Epithelial cell of esophagus (primary cell): ENCODE measurements at regions not wholly inside any gene's neighbourhood (a gene's known extent, or its start where the extent isn't known, plus 50 kb on each side); places are given as distances from the start of the nearest gene placed in this dataset.

Experiments used
- DNase-seq: peaks from one replicate; pipeline ENCODE4 v3.0.0; 2010; ENCODE audit warnings: low read depth
- H3K4me3 ChIP-seq: 2 replicates; pipeline ENCODE4 v1.5.1; 2011; ENCODE audit warnings: mild to moderate bottlenecking, low read length, control low read depth
- CTCF ChIP-seq: IDR thresholded peaks from 2 replicates; pipeline ENCODE4 v1.5.1; 2011; ENCODE audit warnings: low read depth, mild to moderate bottlenecking, low read length, control low read depth, inconsistent platforms; ENCODE audit not compliant: insufficient read depth; ENCODE audit errors: missing control alignments

GRCh38 chr14:96978525-96979272 lies 181.5 kb downstream of the VRK1 start:
- H3K4me3 ChIP-seq: no peak overlapping the region
- TF ChIP-seq CTCF: no peak
- DNase-seq: no peak

- H3K4me3 ChIP-seq: no peak overlapping the region
- DNase-seq: no peak
- TF ChIP-seq CTCF: no peak
These were observed 182.5 kb downstream of the VRK1 start for GRCh38 chr14:96979611-96980074.

- TF ChIP-seq CTCF: no peak
- DNase-seq: no peak
- no peak overlapping the region for H3K4me3 ChIP-seq
These were observed 183.7 kb downstream of the VRK1 start for GRCh38 chr14:96980835-96981234.

- H3K4me3 ChIP-seq: no peak overlapping the region
- TF ChIP-seq CTCF: no peak
- DNase-seq: no peak
These were observed 189.3 kb downstream of the VRK1 start for GRCh38 chr14:96986256-96987085.

GRCh38 chr14:96987086-96987474 lies 189.9 kb downstream of the VRK1 start:
- DNase-seq: no peak
- no peak for TF ChIP-seq CTCF
- H3K4me3 ChIP-seq: no peak overlapping the region

GRCh38 chr14:96987771-96988170 lies 190.6 kb downstream of the VRK1 start:
- H3K4me3 ChIP-seq: no peak overlapping the region
- TF ChIP-seq CTCF: no peak
- no peak for DNase-seq
